CD8-positive, alpha-beta memory T cell (primary cell): ENCODE measurements at regions not wholly inside any gene's neighbourhood (a gene's known extent, or its start where the extent isn't known, plus 50 kb on each side); places are given as distances from the start of the nearest gene placed in this dataset.

Experiments used
- CTCF ChIA-PET: fragments of 350-600 bp; sonication (Branson Sonifier 250); formaldehyde crosslinking; loops from one replicate; lab custom pipeline; 2021; ENCODE audit warnings: antibody characterized with exemption; lab: Charles Lee
- POLR2A ChIA-PET: fragments of 350-600 bp; sonication (Branson Sonifier 250); formaldehyde crosslinking; loops from one replicate; lab custom pipeline; 2021; ENCODE audit warnings: antibody characterized with exemption; lab: Charles Lee
- DNase-seq, 5 donors: peaks; one replicate each; pipeline versions ENCODE4 v3.0.0 to v3.0.0-alpha.2; 2020 to 2022; ENCODE audit warnings: mixed read lengths in 1 of 5
- H3K27ac ChIP-seq: one replicate; pipeline ENCODE4 v1.7.0; 2013; ENCODE audit warnings: low read depth, mild to moderate bottlenecking, low read length, moderate library complexity
- H3K27me3 ChIP-seq: 2 replicates; pipeline ENCODE4 v1.7.0; 2013; ENCODE audit warnings: low read length, mild to moderate bottlenecking; ENCODE audit not compliant: insufficient read depth, poor library complexity, severe bottlenecking
- H3K36me3 ChIP-seq: 2 replicates; pipeline ENCODE4 v1.7.0; 2013; ENCODE audit warnings: mild to moderate bottlenecking, low read length, moderate library complexity; ENCODE audit not compliant: insufficient read depth
- H3K4me1 ChIP-seq: 2 replicates; pipeline ENCODE4 v1.7.0; 2013; ENCODE audit warnings: mild to moderate bottlenecking, low read length, moderate library complexity; ENCODE audit not compliant: insufficient read depth
- H3K4me3 ChIP-seq: 2 replicates; pipeline ENCODE4 v1.7.0; 2013; ENCODE audit warnings: mild to moderate bottlenecking, low read length
- H3K9me3 ChIP-seq: 2 replicates; pipeline ENCODE4 v1.7.0; 2013; ENCODE audit warnings: mild to moderate bottlenecking, low read length
- H3K27ac Mint-ChIP-seq, 8 donors: one replicate each; pipeline ENCODE4 v1.8.0; 2020 to 2021; ENCODE audit warnings: mixed read lengths in 8 of 8, mild to moderate bottlenecking in 6 of 8, inconsistent platforms in 3 of 8, moderate library complexity in 3 of 8
- H3K27me3 Mint-ChIP-seq, 2 donors: one replicate each; pipeline ENCODE4 v1.8.0; 2020 to 2021; ENCODE audit warnings: mixed read lengths in 2 of 2, mild to moderate bottlenecking in 1 of 2, moderate library complexity in 1 of 2
- H3K36me3 Mint-ChIP-seq, 3 donors: one replicate each; pipeline ENCODE4 v1.8.0; 2020 to 2021; ENCODE audit warnings: mixed read lengths in 3 of 3, inconsistent platforms in 1 of 3, mild to moderate bottlenecking in 1 of 3
- H3K4me1 Mint-ChIP-seq, 3 donors: one replicate each; pipeline ENCODE4 v1.8.0; 2020 to 2021; ENCODE audit warnings: mixed read lengths in 3 of 3, inconsistent platforms in 1 of 3, mild to moderate bottlenecking in 1 of 3
- H3K4me3 Mint-ChIP-seq, 7 donors: one replicate each; pipeline ENCODE4 v1.8.0; 2020 to 2021; ENCODE audit warnings: mixed read lengths in 7 of 7, mild to moderate bottlenecking in 6 of 7, moderate library complexity in 4 of 7, inconsistent platforms in 2 of 7
- H3K9me3 Mint-ChIP-seq, 5 donors: one replicate each; pipeline ENCODE4 v1.8.0; 2020 to 2022; ENCODE audit warnings: mixed read lengths in 5 of 5, mild to moderate bottlenecking in 3 of 5, moderate library complexity in 2 of 5, inconsistent platforms in 1 of 5

GRCh38 chr7:96855691-96856090 lies 146.0 kb upstream of the SEM1 start:
- H3K4me3 ChIP-seq, result no peak overlapping the region
- Mint-ChIP-seq H3K4me1 (no peaks in the 10 kb centered on the region), H3K4me3 (no peak overlapping the region), H3K27me3 (peaks cover 1 to 17% of the 10 kb centered on the region in 2 donors), H3K36me3 (peaks cover 0 to 2% (median 0%) of the 10 kb centered on the region in 3 donors), H3K27ac (no peak overlapping the region), H3K9me3 (peaks cover 0 to 5% (median 0%) of the 10 kb centered on the region in 5 donors)
- no peaks in the 10 kb centered on the region for H3K4me1 ChIP-seq
- no peaks in the 10 kb centered on the region for H3K36me3 ChIP-seq
- no peaks in the 10 kb centered on the region for H3K27me3 ChIP-seq
- ChIA-PET CTCF (no interaction called here), POLR2A (no interaction called here)
- no peak for DNase-seq
- no peak overlapping the region for H3K27ac ChIP-seq
- H3K9me3 ChIP-seq, result no peaks in the 10 kb centered on the region

GRCh38 chr7:96869538-96869937 lies 135.8 kb upstream of the DLX6 start:
- no peaks in the 10 kb centered on the region for H3K4me1 ChIP-seq
- H3K27ac ChIP-seq, result no peak overlapping the region
- Mint-ChIP-seq H3K4me3 (no peak overlapping the region), H3K4me1 (no peaks in the 10 kb centered on the region), H3K27me3 (peaks cover 0 to 22% of the 10 kb centered on the region in 2 donors), H3K36me3 (no peaks in the 10 kb centered on the region), H3K27ac (no peak overlapping the region), H3K9me3 (peaks cover 0 to 2% (median 0%) of the 10 kb centered on the region in 5 donors)
- no peak for DNase-seq
- POLR2A ChIA-PET, result no interaction called here
- H3K4me3 ChIP-seq, result no peak overlapping the region
- H3K9me3 ChIP-seq, result no peaks in the 10 kb centered on the region
- H3K27me3 ChIP-seq, result no peaks in the 10 kb centered on the region
- H3K36me3 ChIP-seq, result no peaks in the 10 kb centered on the region
- CTCF ChIA-PET, result no interaction called here

GRCh38 chr7:96870185-96870584 lies 135.2 kb upstream of the DLX6 start:
- CTCF ChIA-PET, result no interaction called here

GRCh38 chr7:96870934-96871333 lies 134.4 kb upstream of the DLX6 start:
- H3K36me3 ChIP-seq, result no peaks in the 10 kb centered on the region
- H3K27ac ChIP-seq, result no peak overlapping the region
- no peaks in the 10 kb centered on the region for H3K4me1 Mint-ChIP-seq
- no peaks in the 10 kb centered on the region for H3K36me3 Mint-ChIP-seq
- H3K27me3 ChIP-seq, result no peaks in the 10 kb centered on the region
- H3K4me1 ChIP-seq, result no peaks in the 10 kb centered on the region
- POLR2A ChIA-PET, result no interaction called here
- H3K27me3 Mint-ChIP-seq, result peaks cover 0 to 22% of the 10 kb centered on the region in 2 donors
- H3K9me3 Mint-ChIP-seq, result peaks cover 0 to 2% (median 0%) of the 10 kb centered on the region in 5 donors
- H3K4me3 Mint-ChIP-seq, result no peak overlapping the region
- no peak overlapping the region for H3K4me3 ChIP-seq
- H3K9me3 ChIP-seq, result no peaks in the 10 kb centered on the region
- H3K27ac Mint-ChIP-seq, result no peak overlapping the region
- DNase-seq, result no peak
- CTCF ChIA-PET, result no interaction called here

More at GRCh38 chr7:96870185-96870584, 135.2 kb upstream of the DLX6 start:
- no peak overlapping the region for H3K27ac ChIP-seq
- H3K27me3 ChIP-seq, result no peaks in the 10 kb centered on the region
- no peaks in the 10 kb centered on the region for H3K9me3 ChIP-seq
- H3K27ac Mint-ChIP-seq, result no peak overlapping the region
- H3K4me3 ChIP-seq, result no peak overlapping the region
- H3K4me3 Mint-ChIP-seq, result no peak overlapping the region
- no peaks in the 10 kb centered on the region for H3K36me3 Mint-ChIP-seq
- no peaks in the 10 kb centered on the region for H3K4me1 ChIP-seq
- no peaks in the 10 kb centered on the region for H3K36me3 ChIP-seq
- peaks cover 0 to 19% of the 10 kb centered on the region in 2 donors for H3K27me3 Mint-ChIP-seq
- DNase-seq, result no peak
- H3K4me1 Mint-ChIP-seq, result no peaks in the 10 kb centered on the region
- H3K9me3 Mint-ChIP-seq, result peaks cover 0 to 2% (median 0%) of the 10 kb centered on the region in 5 donors
- POLR2A ChIA-PET, result no interaction called here

- Histone ChIP-seq H3K27me3 (no peaks in the 10 kb centered on the region), H3K36me3 (no peaks in the 10 kb centered on the region), H3K4me1 (no peaks in the 10 kb centered on the region), H3K9me3 (no peaks in the 10 kb centered on the region), H3K27ac (no peak overlapping the region), H3K4me3 (no peak overlapping the region)
- no peak overlapping the region for H3K4me3 Mint-ChIP-seq
- POLR2A ChIA-PET, result no interaction called here
- CTCF ChIA-PET, result no interaction called here
- no peak overlapping the region for H3K27ac Mint-ChIP-seq
- H3K27me3 Mint-ChIP-seq, result no peaks in the 10 kb centered on the region
- no peaks in the 10 kb centered on the region for H3K36me3 Mint-ChIP-seq
- no peak for DNase-seq
- no peaks in the 10 kb centered on the region for H3K4me1 Mint-ChIP-seq
- no peaks in the 10 kb centered on the region for H3K9me3 Mint-ChIP-seq
Observed at GRCh38 chr7:96887426-96887825, 117.9 kb upstream of the DLX6 start.

GRCh38 chr7:96899108-96899507 lies 106.2 kb upstream of the DLX6 start:
- POLR2A ChIA-PET, result no interaction called here
- H3K27ac Mint-ChIP-seq, result no peak overlapping the region

GRCh38 chr7:96901822-96902445 lies 103.4 kb upstream of the DLX6 start:
- no peak overlapping the region for H3K27ac Mint-ChIP-seq
- no peaks in the 10 kb centered on the region for H3K36me3 ChIP-seq
- DNase-seq, result no peak
- peaks cover 10 to 16% of the 10 kb centered on the region in 2 donors for H3K27me3 Mint-ChIP-seq
- H3K27ac ChIP-seq, result no peak overlapping the region
- H3K36me3 Mint-ChIP-seq, result no peaks in the 10 kb centered on the region
- no peaks in the 10 kb centered on the region for H3K4me1 ChIP-seq
- H3K4me1 Mint-ChIP-seq, result no peaks in the 10 kb centered on the region
- ChIA-PET POLR2A (no interaction called here), CTCF (no interaction called here)
- no peaks in the 10 kb centered on the region for H3K9me3 ChIP-seq
- H3K4me3 Mint-ChIP-seq, result no peak overlapping the region
- H3K4me3 ChIP-seq, result no peak overlapping the region
- H3K9me3 Mint-ChIP-seq, result peaks cover 0 to 2% (median 0%) of the 10 kb centered on the region in 5 donors
- no peaks in the 10 kb centered on the region for H3K27me3 ChIP-seq

More at GRCh38 chr7:96899108-96899507, 106.2 kb upstream of the DLX6 start:
- Mint-ChIP-seq H3K4me1 (no peaks in the 10 kb centered on the region), H3K9me3 (peaks cover 0 to 2% (median 0%) of the 10 kb centered on the region in 5 donors), H3K36me3 (no peaks in the 10 kb centered on the region), H3K4me3 (no peak overlapping the region), H3K27me3 (peaks cover 9 to 15% of the 10 kb centered on the region in 2 donors)
- CTCF ChIA-PET, result no interaction called here
- Histone ChIP-seq H3K36me3 (no peaks in the 10 kb centered on the region), H3K4me3 (no peak overlapping the region), H3K27me3 (no peaks in the 10 kb centered on the region), H3K9me3 (no peaks in the 10 kb centered on the region), H3K27ac (no peak overlapping the region), H3K4me1 (no peaks in the 10 kb centered on the region)
- no peak for DNase-seq

- Mint-ChIP-seq H3K9me3 (no peaks in the 10 kb centered on the region), H3K27me3 (peaks cover 15 to 16% of the 10 kb centered on the region in 2 donors), H3K36me3 (no peaks in the 10 kb centered on the region), H3K4me3 (no peak overlapping the region), H3K27ac (no peak overlapping the region), H3K4me1 (no peaks in the 10 kb centered on the region)
- ChIA-PET CTCF (no interaction called here), POLR2A (no interaction called here)
- no peak for DNase-seq
- H3K36me3 ChIP-seq, result no peaks in the 10 kb centered on the region
- H3K4me3 ChIP-seq, result no peak overlapping the region
- H3K9me3 ChIP-seq, result no peaks in the 10 kb centered on the region
- no peak overlapping the region for H3K27ac ChIP-seq
- H3K27me3 ChIP-seq, result no peaks in the 10 kb centered on the region
- no peaks in the 10 kb centered on the region for H3K4me1 ChIP-seq
Observed at GRCh38 chr7:96903906-96904305, 101.4 kb upstream of the DLX6 start.
